H9 (cell line): ENCODE measurements at regions not wholly inside any gene's neighbourhood (a gene's known extent, or its start where the extent isn't known, plus 50 kb on each side); places are given as distances from the start of the nearest gene placed in this dataset.

Source experiments
- DNase-seq: peaks from one replicate; pipeline ENCODE4 v3.0.0-alpha.2; 2017
- H2AFZ ChIP-seq: one replicate; pipeline ENCODE4 v1.6.1; 2013; ENCODE audit warnings: mild to moderate bottlenecking, low read length, control low read depth, moderate library complexity
- H2AK5ac ChIP-seq: 2 replicates; pipeline ENCODE4 v1.6.1; 2013; ENCODE audit warnings: low read length, control low read depth, mixed read lengths; ENCODE audit not compliant: insufficient read length
- H2BK120ac ChIP-seq: one replicate; pipeline ENCODE4 v1.6.1; 2013; ENCODE audit warnings: low read depth, mild to moderate bottlenecking, low read length, control low read depth, inconsistent platforms; ENCODE audit not compliant: poor library complexity, severe bottlenecking
- H2BK12ac ChIP-seq: 2 replicates; pipeline ENCODE4 v1.6.1; 2013; ENCODE audit warnings: low read length, control low read depth, mixed read lengths, low read depth; ENCODE audit not compliant: insufficient read length
- H2BK15ac ChIP-seq: 2 replicates; pipeline ENCODE4 v1.6.1; 2013; ENCODE audit warnings: low read depth, low read length, control low read depth
- H2BK20ac ChIP-seq: one replicate; pipeline ENCODE4 v1.6.1; 2013; ENCODE audit warnings: low read depth, mild to moderate bottlenecking, low read length, control low read depth, inconsistent platforms; ENCODE audit not compliant: poor library complexity, severe bottlenecking
- H2BK5ac ChIP-seq: 2 replicates; pipeline ENCODE4 v1.6.1; 2013; ENCODE audit warnings: low read length, control low read depth, mixed read lengths; ENCODE audit not compliant: insufficient read length
- H3K14ac ChIP-seq: 2 replicates; pipeline ENCODE4 v1.6.1; 2013; ENCODE audit warnings: low read length, control low read depth; ENCODE audit not compliant: insufficient read depth
- H3K18ac ChIP-seq: 2 replicates; pipeline ENCODE4 v1.6.1; 2013; ENCODE audit warnings: low read depth, mild to moderate bottlenecking, mixed read lengths, low read length, control low read depth; ENCODE audit not compliant: insufficient read length
- H3K23ac ChIP-seq: 2 replicates; pipeline ENCODE4 v1.6.1; 2013; ENCODE audit warnings: low read length, control low read depth, mixed read lengths, low read depth; ENCODE audit not compliant: insufficient read length
- H3K23me2 ChIP-seq: 2 replicates; pipeline ENCODE4 v1.6.1; 2013; ENCODE audit warnings: low read depth, mild to moderate bottlenecking, mixed read lengths, low read length, control low read depth; ENCODE audit not compliant: insufficient read length, poor library complexity, severe bottlenecking
- H3K27ac ChIP-seq: 2 replicates; pipeline ENCODE4 v1.5.1; 2013; ENCODE audit warnings: low read length, control low read depth, mixed read lengths, low read depth; ENCODE audit not compliant: insufficient read length
- H3K27me3 ChIP-seq: 2 replicates; pipeline ENCODE4 v1.6.1; 2013; ENCODE audit warnings: low read length, control low read depth, inconsistent platforms; ENCODE audit not compliant: insufficient read depth
- H3K4ac ChIP-seq: 2 replicates; pipeline ENCODE4 v1.6.1; 2013; ENCODE audit warnings: low read depth, mild to moderate bottlenecking, control low read depth, inconsistent platforms, low read length, moderate library complexity
- H3K4me1 ChIP-seq: 2 replicates; pipeline ENCODE4 v1.6.1; 2013; ENCODE audit warnings: low read length, control low read depth, inconsistent platforms; ENCODE audit not compliant: insufficient read depth
- H3K4me2 ChIP-seq: 2 replicates; pipeline ENCODE4 v1.6.1; 2013; ENCODE audit warnings: low read length, control low read depth, mixed read lengths; ENCODE audit not compliant: insufficient read length, insufficient read depth
- H3K56ac ChIP-seq: 2 replicates; pipeline ENCODE4 v1.6.1; 2013; ENCODE audit warnings: low read depth, mild to moderate bottlenecking, mixed read lengths, low read length, control low read depth; ENCODE audit not compliant: insufficient read length
- H3K79me1 ChIP-seq: 2 replicates; pipeline ENCODE4 v1.6.1; 2013; ENCODE audit warnings: low read depth, mild to moderate bottlenecking, moderate library complexity, low read length, control low read depth, inconsistent platforms; ENCODE audit not compliant: insufficient read depth, poor library complexity, severe bottlenecking
- H3K79me2 ChIP-seq: 2 replicates; pipeline ENCODE4 v1.6.1; 2013; ENCODE audit warnings: low read length, control low read depth, inconsistent platforms; ENCODE audit not compliant: insufficient read depth
- H3K9ac ChIP-seq: 2 replicates; pipeline ENCODE4 v1.6.1; 2013; ENCODE audit warnings: low read length, control low read depth, mixed read lengths; ENCODE audit not compliant: insufficient read length; ENCODE audit errors: extremely low read depth
- H3K9me3 ChIP-seq: one replicate; pipeline ENCODE4 v1.6.1; 2013; ENCODE audit warnings: low read depth, low read length, inconsistent platforms; ENCODE audit not compliant: control insufficient read depth
- H3T11ph ChIP-seq: one replicate; pipeline ENCODE4 v1.6.1; 2013; ENCODE audit warnings: mild to moderate bottlenecking, low read length, control low read depth, inconsistent platforms
- H4K20me1 ChIP-seq: one replicate; pipeline ENCODE4 v1.6.1; 2013; ENCODE audit not compliant: control insufficient read depth, insufficient read length, insufficient read depth
- H4K5ac ChIP-seq: 2 replicates; pipeline ENCODE4 v1.6.1; 2013; ENCODE audit warnings: low read depth, mild to moderate bottlenecking, mixed read lengths, low read length, control low read depth; ENCODE audit not compliant: insufficient read length
- H4K8ac ChIP-seq: replicated peaks from 2 replicates; pipeline ENCODE4 v1.6.1; 2013; ENCODE audit warnings: low read length, control low read depth, mixed read lengths, low read depth; ENCODE audit not compliant: insufficient read length
- H4K91ac ChIP-seq: 2 replicates; pipeline ENCODE4 v1.6.1; 2013; ENCODE audit warnings: low read depth, mild to moderate bottlenecking, moderate library complexity, mixed read lengths, low read length, control low read depth; ENCODE audit not compliant: insufficient read length
- H3K27ac Mint-ChIP-seq, 3 experiments: 2 replicates in 2 of 3; 3 replicates in 1 of 3; pipeline ENCODE4 v1.8.0; 2020 to 2021; ENCODE audit warnings: mixed read lengths in 3 of 3, mild to moderate bottlenecking in 1 of 3, moderate library complexity in 1 of 3
- H3K27me3 Mint-ChIP-seq: 2 replicates; pipeline ENCODE4 v1.8.0; 2021; ENCODE audit warnings: low read depth, mild to moderate bottlenecking, moderate library complexity, mixed read lengths
- H3K36me3 Mint-ChIP-seq, 3 experiments: 2 replicates in 2 of 3; 3 replicates in 1 of 3; pipeline ENCODE4 v1.8.0; 2020 to 2021; ENCODE audit warnings: low read depth in 3 of 3, mixed read lengths in 3 of 3; ENCODE audit not compliant: insufficient read depth in 1 of 3
- H3K4me1 Mint-ChIP-seq, 2 experiments: 2 replicates each; pipeline ENCODE4 v1.8.0; 2020; ENCODE audit warnings: mixed read lengths in 2 of 2
- H3K4me3 Mint-ChIP-seq, 2 experiments: 2 replicates in 1 of 2; 3 replicates in 1 of 2; pipeline ENCODE4 v1.8.0; 2020 to 2021; ENCODE audit warnings: mild to moderate bottlenecking in 2 of 2, mixed read lengths in 2 of 2, moderate library complexity in 1 of 2
- H3K9me3 Mint-ChIP-seq, 2 experiments: 2 replicates in 1 of 2; 3 replicates in 1 of 2; pipeline ENCODE4 v1.8.0; 2020; ENCODE audit warnings: mild to moderate bottlenecking in 2 of 2, mixed read lengths in 2 of 2, moderate library complexity in 1 of 2
- CTCF ChIP-seq: fragments of 200-600 bp; sonication (generic); conservative IDR thresholded peaks from 3 replicates; pipeline ENCODE4 v1.8.0; 2021; ENCODE audit warnings: antibody characterized with exemption, mild to moderate bottlenecking
- WGBS: extraction: QIAGEN DNeasy Blood & Tissue Kit; methylation state at CpG from one replicate; pipeline ENCODE4 v1.1.7; 2013; ENCODE audit warnings: missing lambda C conversion rate, low lambda C conversion rate, mixed read lengths; ENCODE audit not compliant: insufficient read length; ENCODE audit errors: extremely low coverage; 5-methylcytosine and 5-hydroxymethylcytosine counted together

GRCh38 chr5:97499605-97500004, 316.6 kb upstream of the RIOK2 start:
- H3K79me1 ChIP-seq: no peaks in the 10 kb centered on the region
- Mint-ChIP-seq H3K27me3 (no peaks in the 10 kb centered on the region), H3K4me1 (peaks cover under 1 to 5% of the 10 kb centered on the region in 2 experiments; a peak in 3 of 4 replicates), H3K27ac (no peak overlapping the region), H3K9me3 (no peaks in the 10 kb centered on the region), H3K36me3 (no peaks in the 10 kb centered on the region), H3K4me3 (no peak overlapping the region)
- no peak overlapping the region for H2BK5ac ChIP-seq
- H2AFZ ChIP-seq: no peak overlapping the region
- no peak overlapping the region for H3K23ac ChIP-seq
- no peak overlapping the region for H2BK15ac ChIP-seq
- H3K27me3 ChIP-seq: no peaks in the 10 kb centered on the region
- no peak overlapping the region for H3K14ac ChIP-seq
- H2BK20ac ChIP-seq: no peak overlapping the region
- DNase-seq: no peak
- no peaks in the 10 kb centered on the region for H4K20me1 ChIP-seq
- no peak for TF ChIP-seq CTCF
- no peak overlapping the region for H2AK5ac ChIP-seq
- no peak overlapping the region for H2BK12ac ChIP-seq
- no peaks in the 10 kb centered on the region for H3K9me3 ChIP-seq
- no peaks in the 10 kb centered on the region for H3K23me2 ChIP-seq
- H4K91ac ChIP-seq: no peak overlapping the region
- H3K18ac ChIP-seq: no peak overlapping the region
- H2BK120ac ChIP-seq: no peak overlapping the region
- no peak overlapping the region for H3K27ac ChIP-seq
- H3K4me1 ChIP-seq: no peaks in the 10 kb centered on the region
- no peak overlapping the region for H3K56ac ChIP-seq
- H3K4me2 ChIP-seq: no peak overlapping the region
- no peak overlapping the region for H3K4ac ChIP-seq
- no peak overlapping the region for H4K8ac ChIP-seq
- no peaks in the 10 kb centered on the region for H3K79me2 ChIP-seq
- no peak overlapping the region for H3K9ac ChIP-seq
- no peak overlapping the region for H3T11ph ChIP-seq
- H4K5ac ChIP-seq: no peak overlapping the region
- no CpG with 5 or more reads among the region's 6 CpGs for WGBS
